ENCODE measurements at regions not wholly inside any gene's neighbourhood (a gene's known extent, or its start where the extent isn't known, plus 50 kb on each side); places are given as distances from the start of the nearest gene placed in this dataset.

DNA sequence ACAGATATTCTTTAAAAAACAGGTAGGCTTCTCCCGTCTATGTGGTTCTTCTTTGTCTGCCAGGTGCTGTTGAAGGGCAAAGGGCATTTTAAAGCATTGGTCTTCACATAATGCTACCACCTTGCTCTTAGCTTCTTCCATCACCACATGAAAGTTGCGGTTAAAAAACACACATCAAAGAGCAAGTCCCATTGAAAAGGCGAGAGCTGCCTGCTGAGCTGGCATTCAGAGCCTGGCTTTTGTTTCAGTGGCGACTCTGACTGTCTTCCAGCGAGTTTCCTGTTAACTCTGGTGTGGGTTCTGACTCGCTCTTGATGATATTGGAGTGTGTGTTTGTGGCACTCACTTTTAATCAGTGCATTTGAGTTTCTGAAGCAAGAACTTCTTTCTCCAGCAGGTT lies 624.9 kb upstream of the FANCL start:
- no peak for DNase-seq (ENCODE audit: low spot score)

DNA sequence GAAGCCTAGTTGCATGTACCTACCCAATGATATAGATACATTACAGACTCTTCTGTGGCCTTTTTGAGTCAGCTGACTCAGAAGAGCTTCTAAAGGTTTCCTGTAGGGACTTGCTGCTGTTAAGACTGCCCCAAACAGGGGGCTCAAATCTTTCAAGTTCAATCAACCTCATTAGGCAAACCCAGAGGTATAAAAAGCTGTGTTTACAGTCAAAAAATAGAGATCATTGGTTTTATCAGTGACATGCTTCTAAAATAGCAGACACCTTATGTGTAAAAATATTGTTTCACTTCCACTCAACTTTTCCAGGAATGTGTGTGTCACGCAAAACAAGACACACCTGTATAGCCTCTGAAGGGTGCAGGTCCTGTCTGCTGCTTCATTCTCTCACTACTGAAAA lies 624.3 kb upstream of the FANCL start:
- no peak for DNase-seq (ENCODE audit: low spot score)

- DNase-seq (ENCODE audit: low spot score) = no peak
Observed at GRCh38 chr2:58862244-58862643, 621.1 kb upstream of the FANCL start.

GRCh38 chr2:58860586-58860985 lies 619.5 kb upstream of the FANCL start:
- no peak for DNase-seq (ENCODE audit: low spot score)

DNA sequence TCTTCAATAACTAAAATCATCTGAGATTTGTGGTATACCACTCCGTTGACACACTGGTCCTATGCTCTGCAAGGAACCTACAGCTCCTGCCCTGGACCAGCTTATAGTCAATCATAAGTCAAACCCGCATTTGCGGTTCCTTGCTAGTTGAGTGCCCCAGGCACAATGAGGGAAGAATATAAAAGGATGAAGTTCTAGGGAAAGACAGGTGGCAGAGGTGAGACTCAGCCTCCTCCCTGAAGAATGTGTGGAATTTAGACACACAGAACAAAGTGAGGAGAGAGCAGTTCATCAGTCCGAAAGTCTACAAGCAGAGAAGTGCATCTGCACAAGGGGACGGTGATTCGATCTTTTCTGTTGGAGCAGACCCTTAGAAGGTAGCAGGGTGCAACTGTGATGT lies 615.0 kb upstream of the FANCL start:
- DNase-seq (ENCODE audit: low spot score) = no peak

DNA sequence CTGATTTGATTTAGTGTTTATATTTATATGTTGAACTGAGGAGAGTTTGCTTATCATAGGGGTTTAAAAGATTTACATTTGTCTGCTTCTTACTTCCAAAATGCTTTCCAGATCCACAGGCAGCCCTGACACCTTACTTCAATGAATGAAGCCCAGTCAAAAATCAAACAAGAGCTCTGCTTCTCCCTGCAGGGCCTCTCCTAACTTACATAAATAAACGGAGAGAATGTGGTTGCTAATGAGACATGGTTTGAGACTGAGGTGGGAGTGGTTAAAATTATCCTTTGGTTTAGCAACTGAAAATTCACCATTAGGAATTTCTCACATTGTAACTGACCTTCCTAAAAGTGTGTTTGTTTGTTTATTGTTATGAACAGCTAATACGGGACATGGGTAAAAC lies 612.3 kb upstream of the FANCL start:
- DNase-seq (ENCODE audit: low spot score) = no peak

- no peak for DNase-seq (ENCODE audit: low spot score)
Observed at GRCh38 chr2:58852905-58853304, 611.8 kb upstream of the FANCL start.

- no peak for DNase-seq (ENCODE audit: low spot score)
Observed at GRCh38 chr2:58852243-58852642, 611.1 kb upstream of the FANCL start.

- DNase-seq (ENCODE audit: low spot score) = no peak
Observed at GRCh38 chr2:58851598-58851997, 610.5 kb upstream of the FANCL start.

- DNase-seq (ENCODE audit: low spot score) = no peak
Observed at GRCh38 chr2:58845011-58845410, 603.9 kb upstream of the FANCL start.

- DNase-seq (ENCODE audit: low spot score) = no peak
Observed at GRCh38 chr2:58842501-58843155, 601.5 kb upstream of the FANCL start.

DNA sequence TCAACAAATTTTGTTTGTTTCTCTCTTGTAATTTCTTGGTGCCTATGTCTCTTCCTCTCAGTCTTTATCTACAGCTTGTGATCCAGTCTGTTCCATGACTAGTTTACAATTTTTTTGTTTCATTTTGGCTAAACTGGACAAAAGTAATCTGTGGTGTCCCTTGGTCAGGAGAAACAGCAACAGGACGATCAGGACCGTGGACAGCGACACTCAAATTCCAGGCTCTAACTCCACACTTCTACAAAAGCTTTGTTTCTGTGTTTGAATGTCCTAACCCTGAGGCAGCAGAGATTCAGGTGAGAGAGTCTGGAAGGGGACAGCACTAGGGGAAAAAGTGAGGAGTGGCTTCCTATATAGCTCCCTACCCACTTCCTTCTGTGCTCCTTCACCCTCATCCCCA lies 593.3 kb upstream of the FANCL start:
- peak; percentile 35 for DNase-seq (ENCODE audit: low spot score)

GRCh38 chr2:58826795-58827194 lies 585.7 kb upstream of the FANCL start:
- DNase-seq (ENCODE audit: low spot score) = no peak

DNA sequence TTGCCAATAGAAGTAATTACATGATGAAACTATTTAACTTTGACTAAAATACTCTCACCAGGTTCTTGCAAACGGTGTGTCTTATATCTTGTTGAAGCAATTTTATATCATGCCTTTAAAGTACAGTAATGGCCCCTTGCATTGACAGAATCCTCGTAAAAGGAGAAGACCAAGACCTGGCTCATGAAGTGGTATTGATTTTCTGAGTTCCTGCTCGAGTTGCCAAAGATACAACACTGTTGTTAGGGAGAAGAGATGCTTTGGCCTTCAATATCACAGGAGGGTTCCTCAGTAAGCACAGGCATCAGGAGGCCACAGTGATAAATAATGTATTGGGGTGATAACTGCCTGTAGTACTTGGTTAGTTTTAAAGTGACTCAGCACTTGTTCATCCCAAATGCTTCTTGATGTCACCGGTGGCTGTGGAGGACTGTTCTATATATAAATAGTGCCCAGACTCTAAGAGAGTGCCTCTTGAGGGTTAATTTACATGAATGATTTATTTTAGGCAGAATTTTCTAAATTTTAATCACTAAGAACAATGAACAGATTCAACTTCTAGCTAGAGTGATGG lies 571.7 kb upstream of the FANCL start:
- DNase-seq (ENCODE audit: low spot score) = peak; percentile 4

DNA sequence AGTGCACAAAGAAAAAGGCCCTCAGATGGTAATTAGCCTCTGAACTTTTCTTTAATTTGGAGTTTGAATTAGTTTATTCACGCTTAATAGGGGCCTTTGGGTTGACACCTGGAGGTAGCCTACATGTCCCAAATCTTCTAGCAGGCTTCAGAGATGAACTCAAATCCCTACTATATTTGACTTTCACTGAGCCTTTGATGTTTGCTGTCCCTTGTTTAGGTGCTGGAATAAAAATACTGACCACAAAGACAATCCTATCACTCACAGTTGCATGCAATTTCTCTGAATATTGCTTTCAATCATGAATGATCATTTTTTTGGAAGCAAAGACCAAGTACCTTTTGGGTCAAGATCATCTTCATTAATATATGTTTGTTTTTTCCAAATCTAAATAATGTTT lies 564.0 kb upstream of the FANCL start:
- DNase-seq (ENCODE audit: low spot score) = no peak

DNA sequence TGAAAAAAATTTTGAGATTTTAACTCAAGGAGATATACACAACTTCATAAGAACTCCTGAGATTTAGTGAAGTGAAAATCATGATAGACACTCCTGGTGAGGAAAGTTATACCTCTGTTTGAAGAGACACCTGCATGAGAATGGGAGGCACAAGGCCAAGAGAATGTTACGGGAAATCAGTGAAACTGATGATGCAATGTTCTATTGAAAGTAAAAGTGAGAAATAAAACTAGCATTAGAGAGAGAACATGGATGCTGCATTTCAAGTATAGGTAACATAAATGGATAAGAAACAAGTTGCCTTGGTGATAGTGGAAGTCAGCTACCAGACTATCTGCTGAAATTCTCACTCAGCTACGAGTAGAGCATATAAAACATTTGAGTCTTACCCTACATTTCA lies 562.1 kb upstream of the FANCL start:
- DNase-seq (ENCODE audit: low spot score) = no peak

DNA sequence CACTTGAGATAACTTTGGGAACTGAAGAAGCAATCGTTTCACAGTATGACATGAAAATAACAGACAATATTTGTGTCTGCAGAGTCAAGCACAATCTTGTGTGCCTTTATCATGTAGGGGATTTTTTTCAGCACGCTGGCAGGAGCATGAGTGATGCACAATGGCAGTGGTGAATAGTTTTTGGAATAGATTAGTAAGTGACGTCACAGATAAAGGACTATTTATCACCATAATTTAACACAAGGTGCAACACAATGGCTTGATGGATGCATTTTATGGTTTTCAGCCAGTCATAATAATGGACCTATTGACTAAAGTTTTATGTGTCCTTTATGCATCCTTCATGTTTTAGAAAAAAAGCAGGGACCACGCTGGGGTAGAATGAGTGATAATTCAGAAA lies 559.8 kb upstream of the FANCL start:
- DNase-seq (ENCODE audit: low spot score) = no peak

GRCh38 chr2:58798676-58799208 lies 557.6 kb upstream of the FANCL start:
- DNase-seq (ENCODE audit: low spot score) = no peak

GRCh38 chr2:58796239-58796910 lies 555.2 kb upstream of the FANCL start:
- peak; percentile 0 for DNase-seq (ENCODE audit: low spot score)

- DNase-seq (ENCODE audit: low spot score) = no peak
Observed at GRCh38 chr2:58794916-58795315, 553.8 kb upstream of the FANCL start.

DNA sequence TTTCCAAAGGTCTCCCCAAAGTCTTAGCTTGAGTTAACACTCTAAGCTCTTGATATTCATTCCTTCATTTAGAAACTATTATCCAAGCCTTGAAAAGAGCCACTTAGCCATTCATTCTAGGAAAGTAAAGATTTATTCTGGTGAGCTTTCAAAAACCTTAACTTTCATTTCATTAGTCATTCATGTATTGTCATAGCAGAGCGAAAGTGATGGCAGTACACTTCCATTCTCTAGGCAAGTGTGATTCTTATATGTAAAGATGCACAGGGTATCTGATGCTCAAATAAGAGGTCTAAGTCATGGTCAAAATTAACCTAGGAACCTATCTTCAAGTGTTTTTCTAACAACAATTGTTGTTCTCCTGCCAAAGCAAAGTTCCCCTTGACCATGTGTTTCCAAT lies 553.0 kb upstream of the FANCL start:
- DNase-seq (ENCODE audit: low spot score) = no peak

DNA sequence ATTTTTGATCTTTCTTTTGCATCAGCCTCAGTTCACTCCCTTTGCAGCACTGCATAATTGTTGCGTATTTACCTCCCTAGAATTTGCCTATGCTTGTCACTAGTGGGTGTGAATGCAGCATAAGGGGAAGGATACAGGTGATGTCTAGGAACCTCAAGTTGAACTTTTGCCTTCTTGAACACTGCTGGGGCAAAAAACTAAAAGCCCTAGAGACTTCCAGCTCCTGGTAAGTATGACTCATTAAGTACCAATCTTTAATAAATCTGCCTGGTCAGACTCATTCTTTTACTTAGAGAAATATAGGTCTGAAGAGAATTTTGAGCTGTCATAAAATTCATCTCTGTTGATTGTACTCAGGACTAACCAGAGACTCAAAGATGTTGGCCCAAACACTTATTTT lies 547.3 kb upstream of the FANCL start:
- DNase-seq (ENCODE audit: low spot score) = no peak

- no peak for DNase-seq (ENCODE audit: low spot score)
Observed at GRCh38 chr2:58770846-58771245, 529.7 kb upstream of the FANCL start.

- DNase-seq (ENCODE audit: low spot score) = no peak
Observed at GRCh38 chr2:58769864-58770234, 528.7 kb upstream of the FANCL start.

Data from RKO (cell line).